H1 (cell line): ENCODE measurements at regions not wholly inside any gene's neighbourhood (a gene's known extent, or its start where the extent isn't known, plus 50 kb on each side); places are given as distances from the start of the nearest gene placed in this dataset.

Source experiments
- EGR1 ChIP-seq: IDR thresholded peaks from 2 replicates; pipeline ENCODE4 v1.6.1; 2011; ENCODE audit warnings: low read depth, low read length, borderline replicate concordance
- EP300 ChIP-seq, 2 experiments: IDR thresholded peaks; 1 replicate in 1 of 2; 2 replicates in 1 of 2; pipeline ENCODE4 v1.6.1; 2011 to 2012; ENCODE audit warnings: low read depth in 2 of 2, low read length in 2 of 2, mild to moderate bottlenecking in 2 of 2, borderline replicate concordance in 1 of 2, inconsistent platforms in 1 of 2, moderate library complexity in 1 of 2
- EZH2 ChIP-seq: fragments of 200-600 bp; sonication (generic); IDR thresholded peaks from 2 replicates; pipeline ENCODE4 v1.7.1; 2012; ENCODE audit warnings: low read depth, mild to moderate bottlenecking, moderate library complexity, low read length, inconsistent platforms; ENCODE audit not compliant: severe bottlenecking
- FOSL1 ChIP-seq: IDR thresholded peaks from 2 replicates; pipeline ENCODE4 v1.6.1; 2011; ENCODE audit warnings: mild to moderate bottlenecking, low read depth, low read length, moderate library complexity; ENCODE audit not compliant: insufficient read depth
- MAFK ChIP-seq: IDR thresholded peaks from 2 replicates; pipeline ENCODE4 v1.6.1; 2012; ENCODE audit warnings: low read depth, mild to moderate bottlenecking, improper control_type of control experiment, low read length
- MAX ChIP-seq: IDR thresholded peaks from 2 replicates; pipeline ENCODE4 v1.6.1; 2012; ENCODE audit warnings: inconsistent platforms
- POLR2A ChIP-seq, 2 experiments: IDR thresholded peaks; 1 replicate in 1 of 2; 2 replicates in 1 of 2; pipeline ENCODE4 v1.6.1; 2011; ENCODE audit warnings: low read depth in 2 of 2, low read length in 2 of 2, mild to moderate bottlenecking in 2 of 2; ENCODE audit errors: control extremely low read depth in 1 of 2
- SP2 ChIP-seq: IDR thresholded peaks from 2 replicates; pipeline ENCODE4 v1.6.1; 2012; ENCODE audit warnings: mild to moderate bottlenecking, low read length, inconsistent platforms
- TAF7 ChIP-seq: optimal IDR thresholded peaks from 2 replicates; pipeline ENCODE3; 2011; ENCODE audit warnings: low read depth, mild to moderate bottlenecking, inconsistent platforms, low read length, moderate library complexity, borderline replicate concordance
- TBP ChIP-seq: IDR thresholded peaks from 2 replicates; pipeline ENCODE4 v1.6.1; 2011; ENCODE audit warnings: low read depth, low read length, improper control_type of control experiment
- TCF12 ChIP-seq: IDR thresholded peaks from 2 replicates; pipeline ENCODE4 v1.6.1; 2011; ENCODE audit warnings: low read depth, mild to moderate bottlenecking, low read length
- TF ChIP-seq, protein P1 (sequence below), 3 experiments: IDR thresholded peaks; 1 replicate in 2 of 3; 2 replicates in 1 of 3; pipeline versions ENCODE4 v1.5.1 to v1.6.1; 2011; ENCODE audit warnings: low read length in 3 of 3, mild to moderate bottlenecking in 3 of 3, inconsistent platforms in 2 of 3, low read depth in 1 of 3, moderate library complexity in 1 of 3; ENCODE audit not compliant: insufficient read depth in 1 of 3; ENCODE audit errors: control extremely low read depth in 1 of 3

GRCh38 chr3:164604687-164605086 lies 473.6 kb downstream of the SI start:
- TF ChIP-seq TAF7 (no peak), EP300 (IDR thresholded peaks at IDR 0.05; ENCODE audit: borderline replicate concordance in 1 of 2, low read depth in 2 of 2, low read length in 2 of 2) (no peak), EGR1 (no peak), TBP (no peak), EZH2 (no peak), FOSL1 (no peak), SP2 (no peak), MAX (no peak), MAFK (no peak), TCF12 (no peak), POLR2A (IDR thresholded peaks at IDR 0.05; ENCODE audit: control extremely low read depth in 1 of 2, low read depth in 2 of 2, low read length in 2 of 2) (no peak)
- TF ChIP-seq, protein P1, sequence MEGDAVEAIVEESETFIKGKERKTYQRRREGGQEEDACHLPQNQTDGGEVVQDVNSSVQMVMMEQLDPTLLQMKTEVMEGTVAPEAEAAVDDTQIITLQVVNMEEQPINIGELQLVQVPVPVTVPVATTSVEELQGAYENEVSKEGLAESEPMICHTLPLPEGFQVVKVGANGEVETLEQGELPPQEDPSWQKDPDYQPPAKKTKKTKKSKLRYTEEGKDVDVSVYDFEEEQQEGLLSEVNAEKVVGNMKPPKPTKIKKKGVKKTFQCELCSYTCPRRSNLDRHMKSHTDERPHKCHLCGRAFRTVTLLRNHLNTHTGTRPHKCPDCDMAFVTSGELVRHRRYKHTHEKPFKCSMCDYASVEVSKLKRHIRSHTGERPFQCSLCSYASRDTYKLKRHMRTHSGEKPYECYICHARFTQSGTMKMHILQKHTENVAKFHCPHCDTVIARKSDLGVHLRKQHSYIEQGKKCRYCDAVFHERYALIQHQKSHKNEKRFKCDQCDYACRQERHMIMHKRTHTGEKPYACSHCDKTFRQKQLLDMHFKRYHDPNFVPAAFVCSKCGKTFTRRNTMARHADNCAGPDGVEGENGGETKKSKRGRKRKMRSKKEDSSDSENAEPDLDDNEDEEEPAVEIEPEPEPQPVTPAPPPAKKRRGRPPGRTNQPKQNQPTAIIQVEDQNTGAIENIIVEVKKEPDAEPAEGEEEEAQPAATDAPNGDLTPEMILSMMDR (IDR thresholded peaks at IDR 0.05; ENCODE audit: control extremely low read depth in 1 of 3, insufficient read depth in 1 of 3, low read depth in 1 of 3, low read length in 3 of 3) = no peak
